Hepatocyte (in vitro differentiated cells): ENCODE measurements at regions not wholly inside any gene's neighbourhood (a gene's known extent, or its start where the extent isn't known, plus 50 kb on each side); places are given as distances from the start of the nearest gene placed in this dataset.

Experiments
- EZH2 ChIP-seq: fragments of 200-600 bp; sonication (generic); IDR thresholded peaks from 2 replicates; pipeline ENCODE4 v1.6.1; 2016; ENCODE audit warnings: antibody characterized with exemption, mild to moderate bottlenecking, borderline replicate concordance
- EZH2phosphoT487 ChIP-seq: fragments of 200-600 bp; sonication (generic); IDR thresholded peaks from one replicate; pipeline ENCODE4 v1.6.1; 2018; ENCODE audit warnings: antibody characterized with exemption, mild to moderate bottlenecking, low read depth, moderate library complexity; ENCODE audit not compliant: unreplicated experiment, severe bottlenecking
- TF ChIP-seq, protein P1 (sequence below): fragments of 200-600 bp; sonication (generic); IDR thresholded peaks from 2 replicates; pipeline ENCODE4 v1.5.1; 2016; ENCODE audit warnings: antibody characterized with exemption, mild to moderate bottlenecking; ENCODE audit not compliant: poor library complexity

DNA sequence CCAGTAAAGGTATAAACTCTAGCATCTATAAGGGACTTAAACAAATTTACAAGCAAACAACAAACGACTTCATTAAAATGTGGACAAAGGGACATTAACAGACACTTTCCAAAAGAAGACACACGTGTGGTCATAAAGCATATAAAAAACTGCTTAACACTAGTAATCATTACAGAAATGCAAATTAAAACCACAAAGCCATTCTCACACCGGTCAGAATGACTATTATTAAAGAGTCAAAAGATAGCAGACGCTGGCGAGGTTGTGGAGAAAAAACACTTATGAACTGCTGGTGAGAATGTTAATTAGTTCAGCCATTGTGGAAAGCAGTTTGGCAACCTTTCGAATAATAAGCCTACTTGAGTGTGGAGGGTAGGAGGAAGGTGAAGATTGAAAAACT lies 217.1 kb upstream of the DLGAP1 start:
- TF ChIP-seq, protein P1, sequence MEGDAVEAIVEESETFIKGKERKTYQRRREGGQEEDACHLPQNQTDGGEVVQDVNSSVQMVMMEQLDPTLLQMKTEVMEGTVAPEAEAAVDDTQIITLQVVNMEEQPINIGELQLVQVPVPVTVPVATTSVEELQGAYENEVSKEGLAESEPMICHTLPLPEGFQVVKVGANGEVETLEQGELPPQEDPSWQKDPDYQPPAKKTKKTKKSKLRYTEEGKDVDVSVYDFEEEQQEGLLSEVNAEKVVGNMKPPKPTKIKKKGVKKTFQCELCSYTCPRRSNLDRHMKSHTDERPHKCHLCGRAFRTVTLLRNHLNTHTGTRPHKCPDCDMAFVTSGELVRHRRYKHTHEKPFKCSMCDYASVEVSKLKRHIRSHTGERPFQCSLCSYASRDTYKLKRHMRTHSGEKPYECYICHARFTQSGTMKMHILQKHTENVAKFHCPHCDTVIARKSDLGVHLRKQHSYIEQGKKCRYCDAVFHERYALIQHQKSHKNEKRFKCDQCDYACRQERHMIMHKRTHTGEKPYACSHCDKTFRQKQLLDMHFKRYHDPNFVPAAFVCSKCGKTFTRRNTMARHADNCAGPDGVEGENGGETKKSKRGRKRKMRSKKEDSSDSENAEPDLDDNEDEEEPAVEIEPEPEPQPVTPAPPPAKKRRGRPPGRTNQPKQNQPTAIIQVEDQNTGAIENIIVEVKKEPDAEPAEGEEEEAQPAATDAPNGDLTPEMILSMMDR = no peak
- TF ChIP-seq EZH2phosphoT487 = no peak
- TF ChIP-seq EZH2 = no peak
